ENCODE measurements at regions not wholly inside any gene's neighbourhood (a gene's known extent, or its start where the extent isn't known, plus 50 kb on each side); places are given as distances from the start of the nearest gene placed in this dataset.
A peak's percentile ranks its signal among the peaks of the same experiment; 100 is the strongest.

GRCh38 chr3:177306252-177306651 lies 109.0 kb upstream of the TBL1XR1 start:
- DNase-seq, result no peak

- no peak for DNase-seq
Measured at GRCh38 chr3:177307391-177307790, 110.1 kb upstream of the TBL1XR1 start.

GRCh38 chr3:177307826-177308225 lies 110.5 kb upstream of the TBL1XR1 start:
- no peak for DNase-seq

- DNase-seq, result no peak
Measured at GRCh38 chr3:177308286-177308685, 111.0 kb upstream of the TBL1XR1 start.

GRCh38 chr3:177308911-177309310 lies 111.6 kb upstream of the TBL1XR1 start:
- DNase-seq, result no peak

- DNase-seq, result no peak
Measured at GRCh38 chr3:177312491-177312890, 115.2 kb upstream of the TBL1XR1 start.

- no peak for DNase-seq
Measured at GRCh38 chr3:177314897-177315296, 117.6 kb upstream of the TBL1XR1 start.

- no peak for DNase-seq
Measured at GRCh38 chr3:177317247-177317646, 120.0 kb upstream of the TBL1XR1 start.

- no peak for DNase-seq
Measured at GRCh38 chr3:177318559-177318958, 121.3 kb upstream of the TBL1XR1 start.

- no peak for DNase-seq
Measured at GRCh38 chr3:177320765-177321247, 123.5 kb upstream of the TBL1XR1 start.

GRCh38 chr3:177321819-177322218 lies 124.5 kb upstream of the TBL1XR1 start:
- no peak for DNase-seq

GRCh38 chr3:177322881-177323280 lies 125.6 kb upstream of the TBL1XR1 start:
- DNase-seq, result no peak

- DNase-seq, result no peak
Measured at GRCh38 chr3:177329854-177330253, 132.6 kb upstream of the TBL1XR1 start.

- peak; percentile 80 for DNase-seq
Measured at GRCh38 chr3:177330779-177331178, 133.5 kb upstream of the TBL1XR1 start.

GRCh38 chr3:177331203-177331835 lies 134.0 kb upstream of the TBL1XR1 start:
- no peak for DNase-seq

GRCh38 chr3:177332955-177333354 lies 135.7 kb upstream of the TBL1XR1 start:
- DNase-seq, result peak; percentile 45

GRCh38 chr3:177333533-177334520 lies 136.5 kb upstream of the TBL1XR1 start:
- DNase-seq, result peak; percentile 44

- DNase-seq, result no peak
Measured at GRCh38 chr3:177334803-177335202, 137.5 kb upstream of the TBL1XR1 start.

- DNase-seq, result peak; percentile 44
Measured at GRCh38 chr3:177335728-177336127, 138.4 kb upstream of the TBL1XR1 start.

- no peak for DNase-seq
Measured at GRCh38 chr3:177336873-177337450, 139.7 kb upstream of the TBL1XR1 start.

GRCh38 chr3:177337541-177338331 lies 140.5 kb upstream of the TBL1XR1 start:
- DNase-seq, result no peak

GRCh38 chr3:177338697-177339219 lies 141.5 kb upstream of the TBL1XR1 start:
- DNase-seq, result no peak

All from NCI-H82 (cell line).